ENCODE measurements at regions not wholly inside any gene's neighbourhood (a gene's known extent, or its start where the extent isn't known, plus 50 kb on each side); places are given as distances from the start of the nearest gene placed in this dataset.

- no peak for DNase-seq
Observed at GRCh38 chr1:167145965-167146364, 52.1 kb downstream of the STYXL2 start.

GRCh38 chr1:167146903-167147539 is 53.1 kb downstream of the STYXL2 start:
- DNase-seq, result no peak

GRCh38 chr1:167148421-167148820 is 54.5 kb downstream of the STYXL2 start:
- DNase-seq, result no peak

GRCh38 chr1:167149793-167150491 is 56.1 kb downstream of the STYXL2 start:
- DNase-seq, result no peak

GRCh38 chr1:167150492-167150833 is 56.6 kb downstream of the STYXL2 start:
- no peak for DNase-seq

- no peak for DNase-seq
Observed at GRCh38 chr1:167152192-167152876, 58.5 kb downstream of the STYXL2 start.

GRCh38 chr1:167156466-167156865 is 62.6 kb downstream of the STYXL2 start:
- no peak for DNase-seq

GRCh38 chr1:167157114-167157513 is 63.2 kb downstream of the STYXL2 start:
- no peak for DNase-seq

GRCh38 chr1:167158111-167158812 is 62.4 kb upstream of the POU2F1 start:
- DNase-seq, result no peak

- no peak for DNase-seq
Observed at GRCh38 chr1:167158813-167159275, 61.8 kb upstream of the POU2F1 start.

- DNase-seq, result no peak
Observed at GRCh38 chr1:167159782-167160181, 60.9 kb upstream of the POU2F1 start.

GRCh38 chr1:167161242-167161641 is 59.4 kb upstream of the POU2F1 start:
- DNase-seq, result no peak

GRCh38 chr1:167161762-167162161 is 58.9 kb upstream of the POU2F1 start:
- no peak for DNase-seq

- no peak for DNase-seq
Observed at GRCh38 chr1:167165219-167165618, 55.5 kb upstream of the POU2F1 start.

GRCh38 chr1:167165948-167166689 is 54.6 kb upstream of the POU2F1 start:
- peak; percentile 19 for DNase-seq

- DNase-seq, result no peak
Observed at GRCh38 chr1:167166690-167167075, 54.0 kb upstream of the POU2F1 start.

GRCh38 chr1:167168424-167168823 is 52.3 kb upstream of the POU2F1 start:
- DNase-seq, result no peak

- no peak for DNase-seq
Observed at GRCh38 chr1:167169642-167170041, 51.0 kb upstream of the POU2F1 start.

All from NCI-H446 treated with DMSO at 0.1 percent for 48 hours (cell line).